ENCODE measurements at regions not wholly inside any gene's neighbourhood (a gene's known extent, or its start where the extent isn't known, plus 50 kb on each side); places are given as distances from the start of the nearest gene placed in this dataset.

- no peaks in the 10 kb centered on the region for H3K27me3 ChIP-seq
- no peaks in the 10 kb centered on the region for H3K4me1 ChIP-seq (ENCODE audit: insufficient read depth)
- WGBS, 3 donors: 5 to 11% (median 6%) methylated on average over 6 of the region's 6 CpGs
- intact Hi-C loops (cut with DNase I): no loop called here
- H3K36me3 ChIP-seq: no peaks in the 10 kb centered on the region
- no peak overlapping the region for H3K27ac ChIP-seq
- no peak for TF ChIP-seq POLR2A (IDR thresholded peaks at IDR 0.05)
- TF ChIP-seq EP300 (IDR thresholded peaks at IDR 0.05): no peak
- TF ChIP-seq, protein P1, sequence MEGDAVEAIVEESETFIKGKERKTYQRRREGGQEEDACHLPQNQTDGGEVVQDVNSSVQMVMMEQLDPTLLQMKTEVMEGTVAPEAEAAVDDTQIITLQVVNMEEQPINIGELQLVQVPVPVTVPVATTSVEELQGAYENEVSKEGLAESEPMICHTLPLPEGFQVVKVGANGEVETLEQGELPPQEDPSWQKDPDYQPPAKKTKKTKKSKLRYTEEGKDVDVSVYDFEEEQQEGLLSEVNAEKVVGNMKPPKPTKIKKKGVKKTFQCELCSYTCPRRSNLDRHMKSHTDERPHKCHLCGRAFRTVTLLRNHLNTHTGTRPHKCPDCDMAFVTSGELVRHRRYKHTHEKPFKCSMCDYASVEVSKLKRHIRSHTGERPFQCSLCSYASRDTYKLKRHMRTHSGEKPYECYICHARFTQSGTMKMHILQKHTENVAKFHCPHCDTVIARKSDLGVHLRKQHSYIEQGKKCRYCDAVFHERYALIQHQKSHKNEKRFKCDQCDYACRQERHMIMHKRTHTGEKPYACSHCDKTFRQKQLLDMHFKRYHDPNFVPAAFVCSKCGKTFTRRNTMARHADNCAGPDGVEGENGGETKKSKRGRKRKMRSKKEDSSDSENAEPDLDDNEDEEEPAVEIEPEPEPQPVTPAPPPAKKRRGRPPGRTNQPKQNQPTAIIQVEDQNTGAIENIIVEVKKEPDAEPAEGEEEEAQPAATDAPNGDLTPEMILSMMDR (IDR thresholded peaks at IDR 0.05): no peak
- no peak overlapping the region for H3K4me3 ChIP-seq
- H3K9me3 ChIP-seq: no peaks in the 10 kb centered on the region
- DNase-seq: no peak
Measured at GRCh38 chr10:8534096-8534495, 479.6 kb downstream of the GATA3 start.

DNA sequence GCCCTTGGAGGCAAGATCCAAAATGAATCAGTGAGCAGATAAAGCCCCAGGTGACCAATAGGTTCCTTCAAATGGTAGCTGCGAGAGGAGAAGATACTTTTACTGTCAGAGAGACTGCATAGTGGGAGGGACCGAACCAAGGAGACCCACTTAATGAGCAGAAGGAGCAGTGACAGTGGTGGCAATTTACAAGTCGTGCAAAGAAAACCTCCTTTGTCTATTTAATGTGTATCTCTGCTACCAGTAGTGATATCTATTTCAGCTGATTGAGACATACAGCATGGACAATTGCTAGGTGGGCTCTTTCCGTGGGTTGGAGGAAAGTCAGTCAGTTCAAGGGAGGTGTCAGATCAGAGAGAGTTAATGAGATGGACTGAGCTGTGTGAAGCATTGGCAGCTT, 480.4 kb downstream of the GATA3 start:
- intact Hi-C loops (cut with DNase I): no loop called here
- TF ChIP-seq EP300 (IDR thresholded peaks at IDR 0.05): no peak
- no peak for TF ChIP-seq POLR2A (IDR thresholded peaks at IDR 0.05)
- TF ChIP-seq, protein P1 (IDR thresholded peaks at IDR 0.05): no peak
- Histone ChIP-seq H3K27ac (no peak overlapping the region), H3K27me3 (no peaks in the 10 kb centered on the region), H3K4me3 (no peak overlapping the region), H3K36me3 (no peaks in the 10 kb centered on the region), H3K9me3 (no peaks in the 10 kb centered on the region), H3K4me1 (ENCODE audit: insufficient read depth) (no peaks in the 10 kb centered on the region)
- 28 to 52% (median 33%) methylated on average over 4 of the region's 4 CpGs for WGBS, 3 donors
- no peak for DNase-seq

DNA sequence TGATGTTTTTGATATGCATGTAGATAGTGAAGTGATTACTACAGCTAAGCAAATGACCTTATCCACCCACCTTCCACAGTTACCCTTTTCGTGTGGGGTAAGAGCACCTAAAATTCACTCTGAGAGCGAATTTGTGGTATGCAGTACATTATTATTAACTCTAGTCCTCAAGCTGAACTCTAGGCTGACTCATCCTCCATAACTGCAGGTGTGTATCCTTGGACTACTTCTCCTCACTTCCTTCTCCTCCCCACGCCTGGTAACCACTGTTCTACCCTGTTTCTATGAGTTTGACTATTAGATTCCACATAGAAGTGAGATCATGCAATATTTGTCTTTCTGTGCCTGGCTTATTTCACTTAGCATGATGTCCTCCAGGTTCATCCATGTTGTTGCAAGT, 484.6 kb downstream of the GATA3 start:
- Histone ChIP-seq H3K27me3 (no peaks in the 10 kb centered on the region), H3K4me1 (ENCODE audit: insufficient read depth) (no peaks in the 10 kb centered on the region), H3K27ac (no peak overlapping the region), H3K36me3 (no peaks in the 10 kb centered on the region), H3K9me3 (no peaks in the 10 kb centered on the region), H3K4me3 (no peak overlapping the region)
- no peak for DNase-seq
- WGBS, 3 donors: 67 to 80% (median 78%) methylated on average over 3 of the region's 3 CpGs
- TF ChIP-seq POLR2A (IDR thresholded peaks at IDR 0.05) (no peak), EP300 (IDR thresholded peaks at IDR 0.05) (no peak)
- TF ChIP-seq, protein P1 (IDR thresholded peaks at IDR 0.05): no peak
- intact Hi-C loops (cut with DNase I): no loop called here

DNA sequence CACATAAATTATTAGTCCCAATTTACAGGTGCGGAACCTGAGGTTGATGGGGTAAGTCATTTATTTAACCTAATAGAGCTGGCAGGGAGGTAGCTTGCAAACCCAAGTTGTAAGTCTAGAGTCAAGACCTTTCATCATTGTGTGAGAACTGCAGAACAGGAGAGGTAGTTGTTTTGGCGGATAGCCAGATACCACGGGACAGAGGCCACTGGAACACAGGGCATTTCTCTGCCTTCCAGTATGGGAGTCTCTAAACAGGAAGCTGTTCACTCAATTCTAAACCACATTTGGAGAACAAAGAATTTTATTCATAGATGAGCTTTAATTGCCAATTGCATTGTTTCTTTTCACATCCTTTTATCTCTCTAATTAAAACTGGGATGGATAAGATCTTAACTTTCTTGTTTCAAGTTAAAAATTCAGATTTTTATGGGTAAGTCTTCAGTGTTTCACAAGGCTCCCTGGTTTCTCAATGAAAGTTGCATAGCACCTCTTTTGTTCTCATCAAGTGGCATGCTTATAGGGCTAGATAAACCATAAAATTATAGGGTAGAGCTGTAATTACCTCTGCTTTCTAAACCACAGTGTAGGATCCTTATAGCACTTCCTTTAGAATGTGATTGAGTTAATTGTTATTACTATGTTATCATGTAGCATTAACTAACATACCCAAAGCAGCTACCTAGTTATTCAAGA, 489.0 kb downstream of the GATA3 start:
- H3K9me3 ChIP-seq: no peaks in the 10 kb centered on the region
- no peak for DNase-seq
- H3K4me1 ChIP-seq (ENCODE audit: insufficient read depth): no peaks in the 10 kb centered on the region
- H3K27me3 ChIP-seq: no peaks in the 10 kb centered on the region
- H3K4me3 ChIP-seq: no peak overlapping the region
- TF ChIP-seq POLR2A (IDR thresholded peaks at IDR 0.05): no peak
- TF ChIP-seq, protein P1 (IDR thresholded peaks at IDR 0.05): no peak
- TF ChIP-seq EP300 (IDR thresholded peaks at IDR 0.05): no peak
- no peak overlapping the region for H3K27ac ChIP-seq
- intact Hi-C loops (cut with DNase I): no loop called here
- WGBS, 3 donors: 58 to 61% (median 59%) methylated on average over 3 of the region's 3 CpGs
- no peaks in the 10 kb centered on the region for H3K36me3 ChIP-seq
